Esophagus muscularis mucosa (tissue), 4 donors: ENCODE measurements at regions not wholly inside any gene's neighbourhood (a gene's known extent, or its start where the extent isn't known, plus 50 kb on each side); places are given as distances from the start of the nearest gene placed in this dataset.

ENCODE experiments used
- DNase-seq: peaks from one replicate; pipeline ENCODE4 v3.0.0-alpha.2; 2017; ENCODE audit errors: extremely low spot score
- H3K27ac ChIP-seq, 4 donors: fragments of 200-600 bp; sonication (generic); replicated peaks in 1 of 4; 1 replicate in 3 of 4; 2 replicates in 1 of 4; pipeline ENCODE4 v1.5.1; 2016 to 2019; ENCODE audit warnings: mild to moderate bottlenecking in 1 of 4
- H3K27me3 ChIP-seq, 4 donors: fragments of 200-600 bp; sonication (generic); one replicate each; pipeline versions ENCODE4 v1.5.1 to v1.6.0; 2016 to 2019
- H3K36me3 ChIP-seq, 4 donors: fragments of 200-600 bp; sonication (generic); one replicate each; pipeline ENCODE4 v1.5.1; 2016 to 2019
- H3K4me1 ChIP-seq, 4 donors: fragments of 200-600 bp; sonication (generic); one replicate each; pipeline ENCODE4 v1.5.1; 2016 to 2019
- H3K4me3 ChIP-seq, 4 donors: fragments of 200-600 bp; sonication (generic); 1 replicate in 2 of 4; 2 replicates in 2 of 4; pipeline ENCODE4 v1.5.1; 2016 to 2019; ENCODE audit warnings: mild to moderate bottlenecking in 4 of 4, moderate library complexity in 1 of 4
- H3K9me3 ChIP-seq, 4 donors: fragments of 200-600 bp; sonication (generic); 1 replicate in 3 of 4; 2 replicates in 1 of 4; pipeline ENCODE4 v1.5.1; 2016 to 2019
- EP300 ChIP-seq: sonication (generic); formaldehyde crosslinking; IDR thresholded peaks from one replicate; pipeline ENCODE4 v1.6.1; 2017; ENCODE audit warnings: antibody characterized with exemption
- POLR2A ChIP-seq: fragments of 450-650 bp; IDR thresholded peaks from one replicate; pipeline ENCODE4 v1.6.1; 2017; ENCODE audit warnings: antibody characterized with exemption, moderate library complexity, mild to moderate bottlenecking, low read depth
- POLR2AphosphoS5 ChIP-seq, 2 donors: sonication (generic); formaldehyde crosslinking; IDR thresholded peaks; one replicate each; pipeline ENCODE4 v1.6.1; 2017; ENCODE audit warnings: antibody characterized with exemption in 2 of 2
- WGBS: methylation state at CpG from one replicate; pipeline ENCODE4 v1.1.5; 2018; 5-methylcytosine and 5-hydroxymethylcytosine counted together
- intact Hi-C: fragments of 100-400 bp; cut with DNase I; formaldehyde crosslinking; loops from one replicate; pipeline ENCODE4 v1.15.1; 2023
- TF ChIP-seq, protein P1 (sequence below), 3 experiments: fragments of 200-600 bp in 2 of 3; fragments of 450-650 bp in 1 of 3; sonication (generic) in 2 of 3; IDR thresholded peaks; one replicate each; pipeline ENCODE4 v1.5.1; 2017 to 2019; ENCODE audit warnings: antibody characterized with exemption in 3 of 3, mild to moderate bottlenecking in 2 of 3, moderate library complexity in 1 of 3

GRCh38 chr3:145943952-145944351 lies 217.0 kb downstream of the PLOD2 start:
- H3K27ac ChIP-seq: no peak overlapping the region
- no peak for TF ChIP-seq POLR2A
- TF ChIP-seq EP300: no peak
- TF ChIP-seq, protein P1, sequence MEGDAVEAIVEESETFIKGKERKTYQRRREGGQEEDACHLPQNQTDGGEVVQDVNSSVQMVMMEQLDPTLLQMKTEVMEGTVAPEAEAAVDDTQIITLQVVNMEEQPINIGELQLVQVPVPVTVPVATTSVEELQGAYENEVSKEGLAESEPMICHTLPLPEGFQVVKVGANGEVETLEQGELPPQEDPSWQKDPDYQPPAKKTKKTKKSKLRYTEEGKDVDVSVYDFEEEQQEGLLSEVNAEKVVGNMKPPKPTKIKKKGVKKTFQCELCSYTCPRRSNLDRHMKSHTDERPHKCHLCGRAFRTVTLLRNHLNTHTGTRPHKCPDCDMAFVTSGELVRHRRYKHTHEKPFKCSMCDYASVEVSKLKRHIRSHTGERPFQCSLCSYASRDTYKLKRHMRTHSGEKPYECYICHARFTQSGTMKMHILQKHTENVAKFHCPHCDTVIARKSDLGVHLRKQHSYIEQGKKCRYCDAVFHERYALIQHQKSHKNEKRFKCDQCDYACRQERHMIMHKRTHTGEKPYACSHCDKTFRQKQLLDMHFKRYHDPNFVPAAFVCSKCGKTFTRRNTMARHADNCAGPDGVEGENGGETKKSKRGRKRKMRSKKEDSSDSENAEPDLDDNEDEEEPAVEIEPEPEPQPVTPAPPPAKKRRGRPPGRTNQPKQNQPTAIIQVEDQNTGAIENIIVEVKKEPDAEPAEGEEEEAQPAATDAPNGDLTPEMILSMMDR (IDR thresholded peaks at IDR 0.05): no peak
- TF ChIP-seq POLR2AphosphoS5 (IDR thresholded peaks at IDR 0.05): no peak
- intact Hi-C loops: no loop called here

GRCh38 chr3:145951441-145951840 lies 209.5 kb downstream of the PLOD2 start:
- DNase-seq: no peak
- no peak for TF ChIP-seq POLR2A
- no peak for TF ChIP-seq EP300
- no peak for TF ChIP-seq POLR2AphosphoS5 (IDR thresholded peaks at IDR 0.05)
- TF ChIP-seq, protein P1 (IDR thresholded peaks at IDR 0.05): no peak
- no peak overlapping the region for H3K4me3 ChIP-seq
- 79% methylated on average over 2 of the region's 2 CpGs for WGBS
- no peaks in the 10 kb centered on the region for H3K36me3 ChIP-seq
- H3K27ac ChIP-seq: no peak overlapping the region
- intact Hi-C loops: no loop called here
- no peaks in the 10 kb centered on the region for H3K27me3 ChIP-seq
- H3K9me3 ChIP-seq: no peaks in the 10 kb centered on the region
- no peaks in the 10 kb centered on the region for H3K4me1 ChIP-seq

More at GRCh38 chr3:145943952-145944351, 217.0 kb downstream of the PLOD2 start:
- 64% methylated on average over 2 of the region's 2 CpGs for WGBS
- H3K27me3 ChIP-seq: no peaks in the 10 kb centered on the region
- H3K36me3 ChIP-seq: no peaks in the 10 kb centered on the region
- no peaks in the 10 kb centered on the region for H3K9me3 ChIP-seq
- H3K4me3 ChIP-seq: no peak overlapping the region
- no peak for DNase-seq
- H3K4me1 ChIP-seq: no peaks in the 10 kb centered on the region

DNA sequence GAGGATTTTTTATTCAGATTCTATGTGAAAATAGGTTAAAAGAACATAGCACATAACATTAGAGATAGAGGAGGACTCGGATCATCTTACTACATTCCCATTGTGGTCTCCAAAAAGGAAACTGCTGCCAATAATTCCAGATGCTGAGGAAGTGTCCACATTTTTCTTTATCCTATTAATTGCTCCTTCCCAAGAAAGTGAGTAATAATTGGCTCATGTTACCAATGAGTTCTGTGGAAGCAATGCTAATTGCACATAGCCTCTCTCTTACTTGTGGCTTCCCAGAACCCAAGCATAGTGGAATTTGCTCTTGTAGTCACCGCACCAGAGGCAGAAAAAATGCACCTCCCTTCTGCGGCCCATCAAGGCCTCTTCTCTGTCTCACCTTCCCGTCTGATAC lies 208.4 kb downstream of the PLOD2 start:
- no peaks in the 10 kb centered on the region for H3K36me3 ChIP-seq
- no peaks in the 10 kb centered on the region for H3K9me3 ChIP-seq
- DNase-seq: no peak
- no peaks in the 10 kb centered on the region for H3K27me3 ChIP-seq
- intact Hi-C loops: no loop called here
- WGBS: 76% methylated on average over 4 of the region's 4 CpGs
- no peak overlapping the region for H3K4me3 ChIP-seq
- no peak overlapping the region for H3K27ac ChIP-seq
- H3K4me1 ChIP-seq: no peaks in the 10 kb centered on the region
- TF ChIP-seq EP300: no peak
- no peak for TF ChIP-seq POLR2A
- no peak for TF ChIP-seq POLR2AphosphoS5 (IDR thresholded peaks at IDR 0.05)
- TF ChIP-seq, protein P1 (IDR thresholded peaks at IDR 0.05): no peak

- no peaks in the 10 kb centered on the region for H3K4me1 ChIP-seq
- 83% methylated on average over 3 of the region's 3 CpGs for WGBS
- no peaks in the 10 kb centered on the region for H3K27me3 ChIP-seq
- H3K36me3 ChIP-seq: no peaks in the 10 kb centered on the region
- H3K27ac ChIP-seq: no peak overlapping the region
- no peaks in the 10 kb centered on the region for H3K9me3 ChIP-seq
- no peak overlapping the region for H3K4me3 ChIP-seq
- no peak for TF ChIP-seq EP300
- no peak for TF ChIP-seq POLR2A
- TF ChIP-seq, protein P1 (IDR thresholded peaks at IDR 0.05): no peak
- no peak for TF ChIP-seq POLR2AphosphoS5 (IDR thresholded peaks at IDR 0.05)
- no peak for DNase-seq
- intact Hi-C loops: no loop called here
These were observed 207.7 kb downstream of the PLOD2 start for GRCh38 chr3:145953316-145953715.

DNA sequence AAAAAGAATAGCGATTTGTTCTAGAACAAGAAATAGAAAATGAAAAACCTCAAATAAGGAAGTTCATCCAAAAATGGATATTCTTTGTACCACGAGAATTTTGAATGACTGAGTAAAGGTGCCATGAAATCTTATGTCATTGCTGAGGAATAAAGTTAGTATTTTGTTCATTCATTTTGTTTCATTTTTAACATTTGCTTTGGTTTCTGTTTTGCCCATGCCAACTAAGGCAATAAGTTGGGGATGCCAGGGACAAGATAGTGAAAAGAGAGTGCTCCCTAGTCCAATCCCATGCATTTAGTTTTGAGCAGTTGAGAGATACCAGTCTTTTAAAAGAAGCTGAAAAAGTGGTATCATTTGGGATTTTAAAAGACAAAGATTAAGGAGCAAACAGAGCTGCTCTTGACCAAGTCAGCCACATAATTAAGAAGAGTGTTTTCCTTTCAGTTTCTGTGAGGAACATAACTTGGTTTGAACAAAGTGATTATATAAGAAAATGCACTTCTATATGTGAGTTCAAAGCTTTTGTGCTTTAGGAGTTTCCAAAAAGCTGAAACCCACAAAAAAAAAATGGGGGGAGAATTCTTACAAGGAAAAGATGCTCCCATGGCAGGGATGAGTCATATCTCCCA lies 201.4 kb downstream of the PLOD2 start:
- no peaks in the 10 kb centered on the region for H3K9me3 ChIP-seq
- intact Hi-C loops: no loop called here
- no peak for TF ChIP-seq EP300
- no peak for TF ChIP-seq POLR2A
- TF ChIP-seq, protein P1 (IDR thresholded peaks at IDR 0.05): no peak
- TF ChIP-seq POLR2AphosphoS5 (IDR thresholded peaks at IDR 0.05): no peak
- no peaks in the 10 kb centered on the region for H3K4me1 ChIP-seq
- no peak overlapping the region for H3K27ac ChIP-seq
- DNase-seq: no peak
- no peak overlapping the region for H3K4me3 ChIP-seq
- H3K36me3 ChIP-seq: no peaks in the 10 kb centered on the region
- WGBS: 76% methylated on average over 2 of the region's 2 CpGs
- no peaks in the 10 kb centered on the region for H3K27me3 ChIP-seq
